ENCODE measurements at regions not wholly inside any gene's neighbourhood (a gene's known extent, or its start where the extent isn't known, plus 50 kb on each side); places are given as distances from the start of the nearest gene placed in this dataset.

DNA sequence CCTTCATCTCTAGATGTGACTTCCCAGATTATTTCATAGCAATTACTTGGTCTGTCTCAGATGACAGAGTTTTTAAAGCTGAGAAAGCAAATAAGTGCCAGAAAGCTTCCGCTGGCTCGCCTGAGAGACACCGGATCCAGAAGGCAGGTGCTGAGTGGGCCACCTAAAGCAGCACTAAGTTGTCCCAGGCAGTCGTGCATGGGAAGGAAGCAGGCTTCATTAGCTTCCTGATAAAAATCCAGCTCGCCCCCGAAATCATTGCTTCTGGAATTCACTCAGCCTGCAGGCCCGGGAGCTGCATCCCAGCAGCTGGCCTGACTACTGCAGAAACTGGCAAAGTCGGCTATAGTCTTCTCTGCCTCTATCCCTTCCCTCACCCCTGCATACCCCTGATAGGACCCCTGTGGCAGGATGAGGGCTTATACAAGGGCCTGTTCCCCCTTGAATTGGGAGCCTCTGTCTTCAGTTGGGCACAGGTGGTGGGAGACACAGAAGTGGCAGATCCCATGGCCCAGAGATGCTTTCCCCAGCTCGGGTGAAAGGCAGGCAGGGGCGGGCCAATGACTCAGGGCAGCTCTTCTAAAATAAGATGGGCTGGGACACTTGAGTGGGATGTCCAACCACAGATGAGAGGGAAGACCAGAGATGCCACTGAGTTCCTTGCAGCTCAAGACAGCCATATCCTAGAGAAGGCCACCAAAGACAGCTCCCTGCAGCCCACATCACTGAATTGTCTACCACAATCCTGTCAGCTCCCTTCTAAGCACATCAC lies 262.4 kb upstream of the PKDCC start:
- DNase-seq (ENCODE audit: insufficient read length, low spot score): no peak
- no peak for TF ChIP-seq SPI1 (IDR thresholded peaks at IDR 0.05; ENCODE audit: low read depth, low read length)
- no peak for TF ChIP-seq TAF1 (IDR thresholded peaks at IDR 0.05; ENCODE audit: low read depth, low read length)
- FAIRE-seq: no peak

GRCh38 chr2:41791523-41791922 lies 256.3 kb upstream of the PKDCC start:
- TF ChIP-seq POLR2A (IDR thresholded peaks at IDR 0.05; ENCODE audit: low read depth, low read length) (no peak), PAX5 (IDR thresholded peaks at IDR 0.05; ENCODE audit: insufficient read depth, low read length, severe bottlenecking) (no peak), POLR2AphosphoS5 (IDR thresholded peaks at IDR 0.05; ENCODE audit: low read depth, low read length) (no peak), SPI1 (IDR thresholded peaks at IDR 0.05; ENCODE audit: low read depth, low read length) (no peak), TAF1 (IDR thresholded peaks at IDR 0.05; ENCODE audit: low read depth, low read length) (no peak), POU2F2 (IDR thresholded peaks at IDR 0.05; ENCODE audit: low read depth, low read length) (no peak)
- no peak for FAIRE-seq

GRCh38 chr2:41803361-41803760 lies 244.5 kb upstream of the PKDCC start:
- DNase-seq (ENCODE audit: insufficient read length, low spot score) (no peak), FAIRE-seq (no peak)
- TF ChIP-seq POLR2A (IDR thresholded peaks at IDR 0.05; ENCODE audit: low read depth, low read length) (no peak), PAX5 (IDR thresholded peaks at IDR 0.05; ENCODE audit: insufficient read depth, low read length, severe bottlenecking) (no peak), POLR2AphosphoS5 (IDR thresholded peaks at IDR 0.05; ENCODE audit: low read depth, low read length) (no peak), POU2F2 (IDR thresholded peaks at IDR 0.05; ENCODE audit: low read depth, low read length) (no peak), SPI1 (IDR thresholded peaks at IDR 0.05; ENCODE audit: low read depth, low read length) (no peak), TAF1 (IDR thresholded peaks at IDR 0.05; ENCODE audit: low read depth, low read length) (no peak)

More at GRCh38 chr2:41791523-41791922, 256.3 kb upstream of the PKDCC start:
- DNase-seq (ENCODE audit: insufficient read length, low spot score): no peak

DNA sequence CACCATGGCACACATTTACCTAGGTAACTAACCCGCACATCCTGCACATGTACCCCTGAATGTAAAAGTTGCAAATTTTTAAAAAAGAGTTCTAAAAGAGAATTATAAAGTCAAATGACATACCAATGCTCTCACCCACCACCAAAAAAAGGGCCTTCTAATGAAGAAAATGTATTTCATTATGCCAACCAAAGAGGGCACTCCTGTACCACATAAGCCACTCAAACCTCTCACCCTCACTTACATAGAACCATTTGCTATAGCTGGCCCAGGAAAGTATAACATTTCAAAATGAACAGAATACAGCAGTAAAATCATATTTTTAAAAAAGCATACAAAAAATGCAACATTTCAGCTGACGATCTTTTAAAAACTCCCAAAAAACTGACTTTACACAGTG lies 241.5 kb upstream of the PKDCC start:
- no peak for TF ChIP-seq SPI1 (IDR thresholded peaks at IDR 0.05; ENCODE audit: low read depth, low read length)
- TF ChIP-seq POU2F2 (IDR thresholded peaks at IDR 0.05; ENCODE audit: low read depth, low read length): no peak
- no peak for TF ChIP-seq PAX5 (IDR thresholded peaks at IDR 0.05; ENCODE audit: insufficient read depth, low read length, severe bottlenecking)
- no peak for TF ChIP-seq POLR2AphosphoS5 (IDR thresholded peaks at IDR 0.05; ENCODE audit: low read depth, low read length)
- no peak for TF ChIP-seq POLR2A (IDR thresholded peaks at IDR 0.05; ENCODE audit: low read depth, low read length)
- no peak for TF ChIP-seq TAF1 (IDR thresholded peaks at IDR 0.05; ENCODE audit: low read depth, low read length)
- FAIRE-seq: no peak
- DNase-seq (ENCODE audit: insufficient read length, low spot score): no peak

- no peak for DNase-seq (ENCODE audit: insufficient read length, low spot score)
- FAIRE-seq: no peak
- TF ChIP-seq PAX5 (IDR thresholded peaks at IDR 0.05; ENCODE audit: insufficient read depth, low read length, severe bottlenecking): no peak
- TF ChIP-seq POLR2AphosphoS5 (IDR thresholded peaks at IDR 0.05; ENCODE audit: low read depth, low read length): no peak
- no peak for TF ChIP-seq SPI1 (IDR thresholded peaks at IDR 0.05; ENCODE audit: low read depth, low read length)
- TF ChIP-seq POLR2A (IDR thresholded peaks at IDR 0.05; ENCODE audit: low read depth, low read length): no peak
- no peak for TF ChIP-seq POU2F2 (IDR thresholded peaks at IDR 0.05; ENCODE audit: low read depth, low read length)
- TF ChIP-seq TAF1 (IDR thresholded peaks at IDR 0.05; ENCODE audit: low read depth, low read length): no peak
These were observed 226.7 kb upstream of the PKDCC start for GRCh38 chr2:41821167-41821566.

GRCh38 chr2:41826921-41827320 lies 220.9 kb upstream of the PKDCC start:
- TF ChIP-seq SPI1 (IDR thresholded peaks at IDR 0.05; ENCODE audit: low read depth, low read length) (no peak), POLR2AphosphoS5 (IDR thresholded peaks at IDR 0.05; ENCODE audit: low read depth, low read length) (no peak), PAX5 (IDR thresholded peaks at IDR 0.05; ENCODE audit: insufficient read depth, low read length, severe bottlenecking) (no peak), POLR2A (IDR thresholded peaks at IDR 0.05; ENCODE audit: low read depth, low read length) (no peak), POU2F2 (IDR thresholded peaks at IDR 0.05; ENCODE audit: low read depth, low read length) (no peak), TAF1 (IDR thresholded peaks at IDR 0.05; ENCODE audit: low read depth, low read length) (no peak)
- FAIRE-seq: no peak

GRCh38 chr2:41827354-41827971 lies 220.4 kb upstream of the PKDCC start:
- TF ChIP-seq SPI1 (IDR thresholded peaks at IDR 0.05; ENCODE audit: low read depth, low read length) (no peak), POU2F2 (IDR thresholded peaks at IDR 0.05; ENCODE audit: low read depth, low read length) (no peak), PAX5 (IDR thresholded peaks at IDR 0.05; ENCODE audit: insufficient read depth, low read length, severe bottlenecking) (no peak), POLR2AphosphoS5 (IDR thresholded peaks at IDR 0.05; ENCODE audit: low read depth, low read length) (no peak), TAF1 (IDR thresholded peaks at IDR 0.05; ENCODE audit: low read depth, low read length) (no peak), POLR2A (IDR thresholded peaks at IDR 0.05; ENCODE audit: low read depth, low read length) (no peak)
- FAIRE-seq (no peak), DNase-seq (ENCODE audit: insufficient read length, low spot score) (no peak)

More at GRCh38 chr2:41826921-41827320, 220.9 kb upstream of the PKDCC start:
- no peak for DNase-seq (ENCODE audit: insufficient read length, low spot score)

DNA sequence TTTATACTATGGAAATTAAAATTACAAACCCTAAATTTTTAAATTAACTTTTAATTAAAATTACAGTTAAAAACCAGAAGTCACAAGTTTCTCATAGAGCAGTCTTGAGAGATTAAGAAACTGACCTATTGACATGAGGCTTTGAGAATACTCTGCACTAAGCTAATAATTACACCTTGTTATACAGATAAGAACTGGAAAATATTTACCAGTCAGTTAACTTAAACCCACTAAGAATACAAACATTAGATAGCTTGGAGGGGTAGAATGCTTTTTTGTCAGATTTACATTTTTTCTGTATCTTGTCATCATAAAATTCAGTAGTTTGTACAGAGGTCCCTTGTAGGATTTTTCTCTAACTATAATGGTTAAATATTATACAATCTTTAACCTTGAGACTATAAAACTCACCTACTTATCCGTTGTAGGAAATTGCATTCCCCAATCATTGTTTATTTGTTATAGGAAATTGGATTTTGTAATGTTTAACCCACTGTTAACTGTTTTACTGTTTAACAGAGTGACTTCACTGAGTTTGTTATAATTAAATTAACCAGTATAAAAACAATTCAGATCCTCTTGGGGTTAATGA lies 219.7 kb upstream of the PKDCC start:
- TF ChIP-seq POLR2A (IDR thresholded peaks at IDR 0.05; ENCODE audit: low read depth, low read length) (no peak), POLR2AphosphoS5 (IDR thresholded peaks at IDR 0.05; ENCODE audit: low read depth, low read length) (no peak), POU2F2 (IDR thresholded peaks at IDR 0.05; ENCODE audit: low read depth, low read length) (no peak), SPI1 (IDR thresholded peaks at IDR 0.05; ENCODE audit: low read depth, low read length) (no peak), PAX5 (IDR thresholded peaks at IDR 0.05; ENCODE audit: insufficient read depth, low read length, severe bottlenecking) (no peak)
- DNase-seq (ENCODE audit: insufficient read length, low spot score): no peak
- no peak for FAIRE-seq

GRCh38 chr2:41829052-41829451 lies 218.8 kb upstream of the PKDCC start:
- FAIRE-seq: no peak
- DNase-seq (ENCODE audit: insufficient read length, low spot score): no peak
- TF ChIP-seq TAF1 (IDR thresholded peaks at IDR 0.05; ENCODE audit: low read depth, low read length): no peak
- TF ChIP-seq SPI1 (IDR thresholded peaks at IDR 0.05; ENCODE audit: low read depth, low read length): no peak
- no peak for TF ChIP-seq POLR2A (IDR thresholded peaks at IDR 0.05; ENCODE audit: low read depth, low read length)
